CD4-positive, alpha-beta T cell treated with Interleukin-15 for 1 hour (primary cell): ENCODE measurements at regions not wholly inside any gene's neighbourhood (a gene's known extent, or its start where the extent isn't known, plus 50 kb on each side); places are given as distances from the start of the nearest gene placed in this dataset.

Experiments used
- DNase-seq: peaks from one replicate; pipeline ENCODE4 v3.0.0-alpha.2; 2020

GRCh38 chr14:98477935-98478334 is 794.1 kb downstream of the BCL11B start:
- no peak for DNase-seq

GRCh38 chr14:98489115-98489514 is 782.9 kb downstream of the BCL11B start:
- DNase-seq, result no peak

GRCh38 chr14:98494582-98494981 is 777.4 kb downstream of the BCL11B start:
- no peak for DNase-seq

GRCh38 chr14:98498019-98498885 is 773.7 kb downstream of the BCL11B start:
- DNase-seq, result no peak

GRCh38 chr14:98501335-98501734 is 770.7 kb downstream of the BCL11B start:
- DNase-seq, result no peak

GRCh38 chr14:98501836-98502235 is 770.2 kb downstream of the BCL11B start:
- DNase-seq, result no peak

- DNase-seq, result no peak
Observed at GRCh38 chr14:98503086-98503815, 768.7 kb downstream of the BCL11B start.

- no peak for DNase-seq
Observed at GRCh38 chr14:98507264-98507663, 764.7 kb downstream of the BCL11B start.

- DNase-seq, result no peak
Observed at GRCh38 chr14:98510392-98510791, 761.6 kb downstream of the BCL11B start.

GRCh38 chr14:98512501-98513251 is 759.3 kb downstream of the BCL11B start:
- DNase-seq, result no peak

- no peak for DNase-seq
Observed at GRCh38 chr14:98513558-98513957, 758.4 kb downstream of the BCL11B start.

- DNase-seq, result no peak
Observed at GRCh38 chr14:98514016-98514415, 758.0 kb downstream of the BCL11B start.

GRCh38 chr14:98536256-98536655 is 735.7 kb downstream of the BCL11B start:
- DNase-seq, result no peak

- DNase-seq, result no peak
Observed at GRCh38 chr14:98542316-98542715, 729.7 kb downstream of the BCL11B start.

- no peak for DNase-seq
Observed at GRCh38 chr14:98543074-98543473, 728.9 kb downstream of the BCL11B start.

- no peak for DNase-seq
Observed at GRCh38 chr14:98544174-98544573, 727.8 kb downstream of the BCL11B start.

- no peak for DNase-seq
Observed at GRCh38 chr14:98545181-98545580, 726.8 kb downstream of the BCL11B start.

- no peak for DNase-seq
Observed at GRCh38 chr14:98548071-98548686, 723.8 kb downstream of the BCL11B start.

GRCh38 chr14:98551028-98551427 is 721.0 kb downstream of the BCL11B start:
- no peak for DNase-seq

- no peak for DNase-seq
Observed at GRCh38 chr14:98555440-98555839, 716.6 kb downstream of the BCL11B start.

GRCh38 chr14:98564006-98564405 is 708.0 kb downstream of the BCL11B start:
- DNase-seq, result no peak

- DNase-seq, result no peak
Observed at GRCh38 chr14:98564541-98564940, 707.5 kb downstream of the BCL11B start.

- no peak for DNase-seq
Observed at GRCh38 chr14:98571104-98571503, 700.9 kb downstream of the BCL11B start.
